SU-DHL-6 (cell line): ENCODE measurements at regions not wholly inside any gene's neighbourhood (a gene's known extent, or its start where the extent isn't known, plus 50 kb on each side); places are given as distances from the start of the nearest gene placed in this dataset.

ENCODE experiments used
- H2AFZ ChIP-seq: fragments of 200-600 bp; sonication (generic); 2 replicates; pipeline ENCODE4 v1.6.1; 2014; ENCODE audit warnings: low read depth, mild to moderate bottlenecking, moderate library complexity, mixed read lengths, antibody characterized with exemption, low read length; ENCODE audit not compliant: severe bottlenecking
- H3F3A ChIP-seq: fragments of 200-600 bp; shearing (Covaris generic); 2 replicates; pipeline ENCODE4 v1.6.0; 2016; ENCODE audit warnings: antibody characterized with exemption, mild to moderate bottlenecking; ENCODE audit not compliant: insufficient read depth
- H3K27ac ChIP-seq: fragments of 200-600 bp; sonication (generic); 2 replicates; pipeline ENCODE4 v1.5.1; 2016; ENCODE audit warnings: low read depth, mild to moderate bottlenecking, low read length, moderate library complexity, mixed read lengths
- H3K27me3 ChIP-seq: fragments of 200-600 bp; sonication (generic), shearing (Covaris generic); 2 replicates; pipeline ENCODE4 v1.6.0; 2014; ENCODE audit warnings: mild to moderate bottlenecking, low read length
- H3K36me3 ChIP-seq: fragments of 200-600 bp; sonication (generic); 2 replicates; pipeline ENCODE4 v1.6.1; 2014; ENCODE audit warnings: mild to moderate bottlenecking, low read length, mixed read lengths
- H3K4me2 ChIP-seq: fragments of 300-600, 200-600 bp; shearing (Covaris generic), sonication (generic); 2 replicates; pipeline ENCODE4 v1.6.0; 2014; ENCODE audit warnings: low read length, low read depth, mild to moderate bottlenecking; ENCODE audit not compliant: poor library complexity, severe bottlenecking
- H3K4me3 ChIP-seq: fragments of 200-600 bp; sonication (generic); 2 replicates; pipeline ENCODE4 v1.5.1; 2014; ENCODE audit warnings: antibody characterized with exemption, low read length, mild to moderate bottlenecking, mixed read lengths; ENCODE audit not compliant: insufficient read depth, poor library complexity, severe bottlenecking
- H3K79me2 ChIP-seq: fragments of 200-600 bp; sonication (generic); 2 replicates; pipeline ENCODE4 v1.6.1; 2014; ENCODE audit warnings: mild to moderate bottlenecking, low read length, moderate library complexity; ENCODE audit not compliant: insufficient read depth
- H3K9ac ChIP-seq: fragments of 200-600 bp; sonication (generic); 2 replicates; pipeline ENCODE4 v1.7.0; 2014; ENCODE audit warnings: mild to moderate bottlenecking, low read length
- H3K9me2 ChIP-seq: fragments of 200-600 bp; sonication (generic); replicated peaks from 2 replicates; pipeline ENCODE4 v1.6.1; 2014; ENCODE audit warnings: low read length; ENCODE audit not compliant: insufficient read depth
- H3K9me3 ChIP-seq: fragments of 200-600 bp; sonication (generic); 2 replicates; pipeline ENCODE4 v1.6.1; 2014; ENCODE audit warnings: low read length, mixed read lengths; ENCODE audit not compliant: insufficient read depth
- H4K20me1 ChIP-seq: fragments of 200-600 bp; sonication (generic); 2 replicates; pipeline ENCODE4 v1.6.1; 2014; ENCODE audit warnings: low read depth, mild to moderate bottlenecking, antibody characterized with exemption, low read length, moderate library complexity, mixed read lengths
- EZH2phosphoT487 ChIP-seq: fragments of 200-600 bp; sonication (generic), shearing (Covaris generic); conservative IDR thresholded peaks from 2 replicates; pipeline ENCODE4 v1.6.1; 2018; ENCODE audit warnings: mild to moderate bottlenecking, antibody characterized with exemption, low read length, moderate library complexity, mixed read lengths
- TF ChIP-seq, protein P1 (sequence below): fragments of 200-600 bp; sonication (generic); IDR thresholded peaks from one replicate; pipeline ENCODE4 v1.5.1; 2017; ENCODE audit warnings: antibody characterized with exemption, mild to moderate bottlenecking, low read length, moderate library complexity; ENCODE audit not compliant: insufficient read depth, poor library complexity, severe bottlenecking

- TF ChIP-seq, protein P1, sequence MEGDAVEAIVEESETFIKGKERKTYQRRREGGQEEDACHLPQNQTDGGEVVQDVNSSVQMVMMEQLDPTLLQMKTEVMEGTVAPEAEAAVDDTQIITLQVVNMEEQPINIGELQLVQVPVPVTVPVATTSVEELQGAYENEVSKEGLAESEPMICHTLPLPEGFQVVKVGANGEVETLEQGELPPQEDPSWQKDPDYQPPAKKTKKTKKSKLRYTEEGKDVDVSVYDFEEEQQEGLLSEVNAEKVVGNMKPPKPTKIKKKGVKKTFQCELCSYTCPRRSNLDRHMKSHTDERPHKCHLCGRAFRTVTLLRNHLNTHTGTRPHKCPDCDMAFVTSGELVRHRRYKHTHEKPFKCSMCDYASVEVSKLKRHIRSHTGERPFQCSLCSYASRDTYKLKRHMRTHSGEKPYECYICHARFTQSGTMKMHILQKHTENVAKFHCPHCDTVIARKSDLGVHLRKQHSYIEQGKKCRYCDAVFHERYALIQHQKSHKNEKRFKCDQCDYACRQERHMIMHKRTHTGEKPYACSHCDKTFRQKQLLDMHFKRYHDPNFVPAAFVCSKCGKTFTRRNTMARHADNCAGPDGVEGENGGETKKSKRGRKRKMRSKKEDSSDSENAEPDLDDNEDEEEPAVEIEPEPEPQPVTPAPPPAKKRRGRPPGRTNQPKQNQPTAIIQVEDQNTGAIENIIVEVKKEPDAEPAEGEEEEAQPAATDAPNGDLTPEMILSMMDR: no peak
- TF ChIP-seq EZH2phosphoT487: no peak
- H3K9me3 ChIP-seq: no peaks in the 10 kb centered on the region
Observed at GRCh38 chr6:113610377-113610988, 246.7 kb upstream of the MARCKS start.

DNA sequence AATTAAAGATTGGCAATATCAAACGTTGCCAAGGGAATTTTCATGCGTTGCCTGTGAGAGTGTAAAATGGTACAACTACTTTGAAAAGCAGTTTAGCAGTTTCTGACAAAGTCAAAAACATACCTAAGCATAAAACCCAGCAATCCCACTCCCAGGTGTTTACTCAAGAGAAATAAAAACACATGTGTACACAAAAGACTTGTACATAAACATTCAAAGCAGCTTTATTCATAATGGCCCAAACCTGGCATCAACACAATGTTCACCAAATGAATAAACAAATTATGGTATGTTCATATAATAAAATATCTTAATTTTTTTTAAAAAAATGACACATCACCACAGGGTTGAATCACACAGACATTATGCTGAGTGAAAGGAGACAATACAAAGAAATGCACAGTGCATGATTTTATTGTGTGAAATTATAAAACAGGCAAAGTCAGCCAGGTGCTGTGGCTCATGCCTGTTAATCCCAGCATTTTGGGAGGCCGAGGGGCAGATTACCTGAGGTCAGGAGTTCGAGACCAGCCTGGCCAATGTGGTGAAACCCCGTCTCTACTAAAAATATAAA, 240.4 kb upstream of the MARCKS start:
- H3K27me3 ChIP-seq: no peaks in the 10 kb centered on the region
- H2AFZ ChIP-seq: no peak overlapping the region
- no peaks in the 10 kb centered on the region for H4K20me1 ChIP-seq
- H3K9me2 ChIP-seq: no peaks in the 10 kb centered on the region
- H3K9me3 ChIP-seq: no peaks in the 10 kb centered on the region
- no peak overlapping the region for H3K4me3 ChIP-seq
- TF ChIP-seq, protein P1: no peak
- no peak for TF ChIP-seq EZH2phosphoT487
- no peak overlapping the region for H3K9ac ChIP-seq
- H3K4me2 ChIP-seq: no peak overlapping the region
- no peaks in the 10 kb centered on the region for H3K79me2 ChIP-seq
- H3K36me3 ChIP-seq: no peaks in the 10 kb centered on the region
- H3F3A ChIP-seq: no peaks in the 10 kb centered on the region
- H3K27ac ChIP-seq: no peak overlapping the region

More at GRCh38 chr6:113610377-113610988, 246.7 kb upstream of the MARCKS start:
- H2AFZ ChIP-seq: no peak overlapping the region
- no peaks in the 10 kb centered on the region for H3K27me3 ChIP-seq
- H3K4me3 ChIP-seq: no peak overlapping the region
- no peak overlapping the region for H3K9ac ChIP-seq
- no peak overlapping the region for H3K4me2 ChIP-seq
- H3K27ac ChIP-seq: no peak overlapping the region
- H3K79me2 ChIP-seq: no peaks in the 10 kb centered on the region
- no peaks in the 10 kb centered on the region; the same call in 1 of the 2 replicates for H3K9me2 ChIP-seq
- no peaks in the 10 kb centered on the region for H3F3A ChIP-seq
- H4K20me1 ChIP-seq: no peaks in the 10 kb centered on the region
- H3K36me3 ChIP-seq: no peaks in the 10 kb centered on the region

DNA sequence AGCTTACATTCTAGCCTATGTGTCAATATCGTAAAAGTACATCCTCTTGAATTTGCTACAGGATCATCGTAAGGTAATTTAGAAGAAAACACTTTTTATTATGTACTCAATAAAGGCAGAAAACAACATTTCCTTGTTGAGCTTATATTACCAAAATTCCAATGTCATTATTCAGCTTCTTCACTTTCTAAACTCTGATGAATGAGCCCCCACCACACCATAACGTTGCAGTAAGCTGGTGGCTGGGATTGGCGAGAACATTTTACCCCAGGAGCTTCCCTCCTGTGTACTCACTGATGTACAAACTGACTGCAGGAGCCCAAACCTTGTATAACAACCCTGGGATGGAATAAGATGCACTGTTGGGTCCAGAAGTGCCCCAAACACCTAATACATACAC, 238.1 kb upstream of the MARCKS start:
- H3K79me2 ChIP-seq: no peaks in the 10 kb centered on the region
- H3K9me3 ChIP-seq: no peaks in the 10 kb centered on the region
- TF ChIP-seq, protein P1: no peak

More for the DNA sequence above, 238.1 kb upstream of the MARCKS start:
- H3K36me3 ChIP-seq: no peaks in the 10 kb centered on the region
- H3K9ac ChIP-seq: no peak overlapping the region
- no peak overlapping the region for H3K4me3 ChIP-seq
- no peaks in the 10 kb centered on the region for H3F3A ChIP-seq
- no peaks in the 10 kb centered on the region for H3K27me3 ChIP-seq
- no peak overlapping the region for H2AFZ ChIP-seq
- no peak overlapping the region for H3K4me2 ChIP-seq
- no peak overlapping the region for H3K27ac ChIP-seq
- H4K20me1 ChIP-seq: no peaks in the 10 kb centered on the region
- H3K9me2 ChIP-seq: no peaks in the 10 kb centered on the region
